ENCODE measurements at regions not wholly inside any gene's neighbourhood (a gene's known extent, or its start where the extent isn't known, plus 50 kb on each side); places are given as distances from the start of the nearest gene placed in this dataset.

GRCh38 chr10:44279426-44280126 lies 105.3 kb downstream of the CXCL12 start:
- TF ChIP-seq CTCF (IDR thresholded peaks at IDR 0.05) = no peak
- no peak for TF ChIP-seq POLR2A (IDR thresholded peaks at IDR 0.05)
